HEK293 (cell line): ENCODE measurements at regions not wholly inside any gene's neighbourhood (a gene's known extent, or its start where the extent isn't known, plus 50 kb on each side); places are given as distances from the start of the nearest gene placed in this dataset.

Experiments used
- CTCF ChIA-PET: fragments of 350-600 bp; formaldehyde crosslinking; extraction: SDS; loops from one replicate; lab custom pipeline; 2021; ENCODE audit warnings: antibody characterized with exemption; lab: Yijun Ruan, JAX
- POLR2A ChIA-PET: fragments of 300-600 bp; formaldehyde crosslinking; extraction: SDS; loops from one replicate; lab custom pipeline; 2020; ENCODE audit warnings: antibody characterized with exemption, inconsistent platforms; lab: Yijun Ruan, JAX
- H3K27ac ChIP-seq: fragments of 200-500 bp; sonication (Bioruptor generic); 2 replicates; pipeline ENCODE4 v1.5.1; 2014; ENCODE audit warnings: low read depth, low read length, control low read depth, inconsistent platforms; ENCODE audit errors: extremely low read depth
- H3K36me3 ChIP-seq, 2 experiments: fragments of 200-500 bp in 1 of 2; sonication (Bioruptor generic) in 1 of 2; 1 replicate in 1 of 2; 2 replicates in 1 of 2; pipeline ENCODE4 v1.5.1; 2014 to 2017; ENCODE audit warnings: inconsistent platforms in 2 of 2, low read length in 2 of 2; ENCODE audit not compliant: control insufficient read depth in 2 of 2, insufficient read depth in 1 of 2
- H3K4me1 ChIP-seq: fragments of 200-500 bp; sonication (Bioruptor generic); 2 replicates; pipeline ENCODE4 v1.5.1; 2014; ENCODE audit warnings: mild to moderate bottlenecking, low read length, inconsistent platforms; ENCODE audit not compliant: control insufficient read depth, insufficient read depth
- H3K4me3 ChIP-seq: 2 replicates; pipeline ENCODE4 v1.5.1; 2011; ENCODE audit warnings: low read depth, mild to moderate bottlenecking, control low read depth, low read length, moderate library complexity
- H3K9me3 ChIP-seq: fragments of 200-500 bp; sonication (Bioruptor generic); 2 replicates; pipeline ENCODE4 v1.5.1; 2014; ENCODE audit warnings: low read depth, low read length, inconsistent platforms; ENCODE audit not compliant: control insufficient read depth, insufficient read depth
- MZF1 ChIP-seq: fragments of 450-650 bp; formaldehyde crosslinking; IDR thresholded peaks from 2 replicates; pipeline ENCODE4 v1.5.1; 2017; ENCODE audit warnings: missing biosample characterization, missing genetic modification characterization, borderline replicate concordance
- SCRT1 ChIP-seq: fragments of 450-650 bp; formaldehyde crosslinking; IDR thresholded peaks from 2 replicates; pipeline ENCODE4 v1.5.1; 2016; ENCODE audit warnings: missing biosample characterization, missing genetic modification characterization, borderline replicate concordance
- SCRT2 ChIP-seq: fragments of 450-650 bp; formaldehyde crosslinking; IDR thresholded peaks from 2 replicates; pipeline ENCODE4 v1.5.1; 2016; ENCODE audit warnings: missing biosample characterization, missing genetic modification characterization
- ZFP3 ChIP-seq: fragments of 450-650 bp; formaldehyde crosslinking; IDR thresholded peaks from 2 replicates; pipeline ENCODE4 v1.5.1; 2016; ENCODE audit warnings: low read depth, missing biosample characterization, missing genetic modification characterization
- ZFP41 ChIP-seq: fragments of 450-650 bp; formaldehyde crosslinking; IDR thresholded peaks from 2 replicates; pipeline ENCODE4 v1.5.1; 2016; ENCODE audit warnings: missing biosample characterization, missing genetic modification characterization, borderline replicate concordance
- ZNF266 ChIP-seq: fragments of 450-650 bp; formaldehyde crosslinking; IDR thresholded peaks from 2 replicates; pipeline ENCODE4 v1.5.1; 2016; ENCODE audit warnings: missing biosample characterization, missing genetic modification characterization, low read depth
- ZNF394 ChIP-seq: fragments of 450-650 bp; formaldehyde crosslinking; IDR thresholded peaks from 2 replicates; pipeline ENCODE4 v1.5.1; 2016; ENCODE audit warnings: missing biosample characterization, missing genetic modification characterization, mild to moderate bottlenecking, moderate library complexity, borderline replicate concordance
- ZNF521 ChIP-seq: fragments of 450-650 bp; formaldehyde crosslinking; IDR thresholded peaks from 2 replicates; pipeline ENCODE4 v1.5.1; 2017; ENCODE audit warnings: missing biosample characterization, mild to moderate bottlenecking, missing genetic modification characterization
- ZNF558 ChIP-seq: fragments of 450-650 bp; formaldehyde crosslinking; IDR thresholded peaks from 2 replicates; pipeline ENCODE4 v1.5.1; 2016; ENCODE audit warnings: missing biosample characterization, missing genetic modification characterization
- ZNF76 ChIP-seq: fragments of 450-650 bp; formaldehyde crosslinking; IDR thresholded peaks from 2 replicates; pipeline ENCODE4; 2016; ENCODE audit warnings: low read depth, missing biosample characterization, missing genetic modification characterization, borderline replicate concordance
- ZNF768 ChIP-seq: fragments of 450-650 bp; formaldehyde crosslinking; IDR thresholded peaks from 2 replicates; pipeline ENCODE4 v1.5.1; 2018; ENCODE audit warnings: missing biosample characterization, mild to moderate bottlenecking, missing genetic modification characterization
- TF ChIP-seq, protein P1 (sequence below): fragments of 450-650 bp; formaldehyde crosslinking; IDR thresholded peaks from 2 replicates; pipeline ENCODE4 v1.5.1; 2016; ENCODE audit warnings: missing biosample characterization, missing genetic modification characterization, low read depth
- TF ChIP-seq, protein P2 (sequence below): fragments of 450-650 bp; formaldehyde crosslinking; IDR thresholded peaks from 2 replicates; pipeline ENCODE4 v1.5.1; 2016; ENCODE audit warnings: missing biosample characterization, missing genetic modification characterization
- TF ChIP-seq, protein P3 (sequence below): fragments of 450-650 bp; formaldehyde crosslinking; IDR thresholded peaks from 2 replicates; pipeline ENCODE4 v1.5.1; 2016; ENCODE audit warnings: missing biosample characterization, missing genetic modification characterization
- TF ChIP-seq, protein P4 (sequence below): fragments of 450-650 bp; formaldehyde crosslinking; conservative IDR thresholded peaks from 2 replicates; pipeline ENCODE4 v1.5.1; 2016; ENCODE audit warnings: low read depth, missing biosample characterization, missing genetic modification characterization

- TF ChIP-seq ZNF521 (tag by site-specific recombination), result no peak
- TF ChIP-seq ZNF76 (tag by site-specific recombination), result no peak
- no peak for TF ChIP-seq ZFP3 (tag by site-specific recombination)
- TF ChIP-seq ZNF558 (tag by site-specific recombination), result no peak
- no peak for TF ChIP-seq ZNF266 (tag by site-specific recombination)
- TF ChIP-seq ZNF768 (tag by site-specific recombination), result no peak
- TF ChIP-seq MZF1 (tag by site-specific recombination), result no peak
- TF ChIP-seq, protein P1, sequence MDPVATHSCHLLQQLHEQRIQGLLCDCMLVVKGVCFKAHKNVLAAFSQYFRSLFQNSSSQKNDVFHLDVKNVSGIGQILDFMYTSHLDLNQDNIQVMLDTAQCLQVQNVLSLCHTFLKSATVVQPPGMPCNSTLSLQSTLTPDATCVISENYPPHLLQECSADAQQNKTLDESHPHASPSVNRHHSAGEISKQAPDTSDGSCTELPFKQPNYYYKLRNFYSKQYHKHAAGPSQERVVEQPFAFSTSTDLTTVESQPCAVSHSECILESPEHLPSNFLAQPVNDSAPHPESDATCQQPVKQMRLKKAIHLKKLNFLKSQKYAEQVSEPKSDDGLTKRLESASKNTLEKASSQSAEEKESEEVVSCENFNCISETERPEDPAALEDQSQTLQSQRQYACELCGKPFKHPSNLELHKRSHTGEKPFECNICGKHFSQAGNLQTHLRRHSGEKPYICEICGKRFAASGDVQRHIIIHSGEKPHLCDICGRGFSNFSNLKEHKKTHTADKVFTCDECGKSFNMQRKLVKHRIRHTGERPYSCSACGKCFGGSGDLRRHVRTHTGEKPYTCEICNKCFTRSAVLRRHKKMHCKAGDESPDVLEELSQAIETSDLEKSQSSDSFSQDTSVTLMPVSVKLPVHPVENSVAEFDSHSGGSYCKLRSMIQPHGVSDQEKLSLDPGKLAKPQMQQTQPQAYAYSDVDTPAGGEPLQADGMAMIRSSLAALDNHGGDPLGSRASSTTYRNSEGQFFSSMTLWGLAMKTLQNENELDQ (tag by site-specific recombination), result no peak
Measured at GRCh38 chr10:91017198-91017597, 96.3 kb upstream of the ANKRD1 start (continued).

DNA sequence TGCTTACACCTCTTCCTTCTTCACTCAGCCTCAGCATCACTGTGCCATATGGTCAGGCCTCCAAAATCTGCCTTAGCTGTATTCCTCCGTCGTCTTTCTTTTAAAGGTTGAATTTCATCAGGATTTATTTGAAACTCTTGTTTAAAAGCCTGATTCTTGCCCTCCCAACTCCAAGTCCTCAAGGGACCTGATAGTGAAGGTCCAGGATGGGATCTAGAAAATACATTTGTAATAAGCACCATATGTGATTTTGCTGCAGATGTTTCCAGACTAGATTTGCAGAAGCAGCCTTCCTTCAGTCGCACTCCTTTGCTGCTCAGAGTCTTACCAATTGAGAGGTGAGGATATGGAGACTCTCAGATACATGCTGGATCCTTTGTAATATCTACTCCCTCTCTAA, 101.0 kb upstream of the ANKRD1 start:
- POLR2A ChIA-PET, result no interaction called here
- Histone ChIP-seq H3K36me3 (no peaks in the 10 kb centered on the region), H3K4me1 (no peaks in the 10 kb centered on the region; the same call in 1 of the 2 replicates), H3K27ac (no peak overlapping the region), H3K9me3 (no peaks in the 10 kb centered on the region), H3K4me3 (no peak overlapping the region)
- CTCF ChIA-PET, result interaction anchor here (0.6 to 1.5 kb wide), 2 partner anchors 11 to 229 kb away, joined by 4 to 5 read pairs; no protein-coding TSS in a partner anchor
- TF ChIP-seq ZFP41 (tag by site-specific recombination) (no peak), ZNF558 (tag by site-specific recombination) (no peak), ZNF394 (tag by site-specific recombination) (no peak)

DNA sequence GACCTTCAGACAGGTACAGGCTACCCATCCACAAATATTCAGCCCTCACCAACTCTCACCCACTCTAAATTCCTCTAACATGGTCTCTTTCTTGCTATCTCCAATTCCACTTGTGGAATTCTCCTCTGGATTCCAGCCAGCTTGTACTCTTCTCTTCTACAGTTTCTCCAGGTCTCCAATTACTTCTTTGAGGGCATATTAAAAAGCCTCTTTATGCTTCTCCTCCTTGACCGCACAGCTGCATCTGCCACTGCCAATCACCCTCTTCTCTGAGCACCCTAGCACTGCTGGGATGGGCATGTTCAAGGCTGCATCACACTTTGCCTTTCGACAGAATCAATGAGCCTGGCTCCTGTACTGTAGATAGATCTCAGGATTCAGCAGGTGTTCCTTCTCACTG, 101.5 kb upstream of the ANKRD1 start:
- CTCF ChIA-PET, result interaction anchor here (0.6 to 1.5 kb wide), 2 partner anchors 11 to 228 kb away, joined by 4 to 5 read pairs; no protein-coding TSS in a partner anchor
- H3K36me3 ChIP-seq, result no peaks in the 10 kb centered on the region
- H3K4me1 ChIP-seq, result no peaks in the 10 kb centered on the region; the same call in 1 of the 2 replicates
- no peak overlapping the region for H3K27ac ChIP-seq
- no peaks in the 10 kb centered on the region for H3K9me3 ChIP-seq
- TF ChIP-seq, protein P2, sequence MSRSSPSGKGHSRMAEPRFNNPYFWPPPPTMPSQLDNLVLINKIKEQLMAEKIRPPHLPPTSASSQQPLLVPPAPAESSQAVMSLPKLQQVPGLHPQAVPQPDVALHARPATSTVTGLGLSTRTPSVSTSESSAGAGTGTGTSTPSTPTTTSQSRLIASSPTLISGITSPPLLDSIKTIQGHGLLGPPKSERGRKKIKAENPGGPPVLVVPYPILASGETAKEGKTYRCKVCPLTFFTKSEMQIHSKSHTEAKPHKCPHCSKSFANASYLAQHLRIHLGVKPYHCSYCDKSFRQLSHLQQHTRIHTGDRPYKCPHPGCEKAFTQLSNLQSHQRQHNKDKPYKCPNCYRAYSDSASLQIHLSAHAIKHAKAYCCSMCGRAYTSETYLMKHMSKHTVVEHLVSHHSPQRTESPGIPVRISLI (tag by site-specific recombination), result no peak
- TF ChIP-seq SCRT2 (tag by site-specific recombination), result peak; percentile 51; the same call in 1 of the 2 replicates
- 0 out of 2 replicates have a peak, but pooled peaks have one; percentile 39 for TF ChIP-seq SCRT1
- no peak overlapping the region for H3K4me3 ChIP-seq
- POLR2A ChIA-PET, result interaction anchor here (0.5 kb wide), 1 partner anchor 190 kb away, joined by 3 read pairs; no protein-coding TSS in a partner anchor

DNA sequence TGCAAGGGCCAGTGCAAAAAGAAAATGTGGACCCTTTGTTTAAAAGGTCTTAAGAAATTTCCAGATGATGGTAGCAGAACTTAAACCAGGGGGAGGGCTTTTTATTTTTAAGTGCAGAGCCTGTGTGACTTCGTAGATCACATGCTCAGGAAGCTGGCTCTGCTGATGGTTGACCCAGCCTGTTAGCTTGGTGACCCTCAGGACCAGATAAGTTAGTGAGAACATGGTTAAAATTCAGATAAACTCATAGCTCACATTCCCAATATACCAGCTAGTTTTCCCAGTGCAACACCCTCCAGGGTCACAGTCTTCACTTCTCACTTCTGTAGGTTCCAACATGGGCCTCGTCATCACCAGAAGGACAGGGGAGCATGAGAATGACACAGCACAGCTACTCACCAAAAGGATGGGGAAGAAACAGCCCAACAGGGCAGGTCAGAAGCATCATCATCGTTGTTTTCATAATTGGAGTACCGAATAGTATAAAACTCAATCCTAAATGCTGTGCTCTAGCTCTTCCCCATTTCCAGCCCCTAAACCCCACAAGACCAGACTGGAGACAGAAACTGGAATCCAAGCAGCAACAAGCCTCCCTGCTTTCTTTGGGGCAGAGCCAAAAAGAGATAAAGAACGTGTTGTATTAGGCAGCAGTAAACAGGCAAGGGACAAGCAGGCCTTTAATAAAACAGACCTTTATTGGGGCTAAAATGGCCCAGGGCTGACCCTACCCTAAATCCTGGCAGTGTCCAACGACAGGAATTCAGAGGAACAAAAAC, 102.2 kb upstream of the ANKRD1 start:
- CTCF ChIA-PET, result interaction anchor here (1.5 kb wide), 1 partner anchor 227 kb away, joined by 5 read pairs; no protein-coding TSS in a partner anchor
- H3K4me3 ChIP-seq, result no peak overlapping the region
- H3K27ac ChIP-seq, result no peak overlapping the region
- no peaks in the 10 kb centered on the region for H3K36me3 ChIP-seq
- POLR2A ChIA-PET, result no interaction called here
- H3K9me3 ChIP-seq, result no peaks in the 10 kb centered on the region
- no peaks in the 10 kb centered on the region; the same call in 1 of the 2 replicates for H3K4me1 ChIP-seq
- TF ChIP-seq, protein P3, sequence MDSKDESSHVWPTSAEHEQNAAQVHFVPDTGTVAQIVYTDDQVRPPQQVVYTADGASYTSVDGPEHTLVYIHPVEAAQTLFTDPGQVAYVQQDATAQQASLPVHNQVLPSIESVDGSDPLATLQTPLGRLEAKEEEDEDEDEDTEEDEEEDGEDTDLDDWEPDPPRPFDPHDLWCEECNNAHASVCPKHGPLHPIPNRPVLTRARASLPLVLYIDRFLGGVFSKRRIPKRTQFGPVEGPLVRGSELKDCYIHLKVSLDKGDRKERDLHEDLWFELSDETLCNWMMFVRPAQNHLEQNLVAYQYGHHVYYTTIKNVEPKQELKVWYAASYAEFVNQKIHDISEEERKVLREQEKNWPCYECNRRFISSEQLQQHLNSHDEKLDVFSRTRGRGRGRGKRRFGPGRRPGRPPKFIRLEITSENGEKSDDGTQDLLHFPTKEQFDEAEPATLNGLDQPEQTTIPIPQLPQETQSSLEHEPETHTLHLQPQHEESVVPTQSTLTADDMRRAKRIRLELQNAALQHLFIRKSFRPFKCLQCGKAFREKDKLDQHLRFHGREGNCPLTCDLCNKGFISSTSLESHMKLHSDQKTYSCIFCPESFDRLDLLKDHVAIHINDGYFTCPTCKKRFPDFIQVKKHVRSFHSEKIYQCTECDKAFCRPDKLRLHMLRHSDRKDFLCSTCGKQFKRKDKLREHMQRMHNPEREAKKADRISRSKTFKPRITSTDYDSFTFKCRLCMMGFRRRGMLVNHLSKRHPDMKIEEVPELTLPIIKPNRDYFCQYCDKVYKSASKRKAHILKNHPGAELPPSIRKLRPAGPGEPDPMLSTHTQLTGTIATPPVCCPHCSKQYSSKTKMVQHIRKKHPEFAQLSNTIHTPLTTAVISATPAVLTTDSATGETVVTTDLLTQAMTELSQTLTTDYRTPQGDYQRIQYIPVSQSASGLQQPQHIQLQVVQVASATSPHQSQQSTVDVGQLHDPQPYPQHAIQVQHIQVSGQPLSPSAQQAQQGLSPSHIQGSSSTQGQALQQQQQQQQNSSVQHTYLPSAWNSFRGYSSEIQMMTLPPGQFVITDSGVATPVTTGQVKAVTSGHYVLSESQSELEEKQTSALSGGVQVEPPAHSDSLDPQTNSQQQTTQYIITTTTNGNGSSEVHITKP (tag by site-specific recombination), result peak; percentile 71
- TF ChIP-seq, protein P4, sequence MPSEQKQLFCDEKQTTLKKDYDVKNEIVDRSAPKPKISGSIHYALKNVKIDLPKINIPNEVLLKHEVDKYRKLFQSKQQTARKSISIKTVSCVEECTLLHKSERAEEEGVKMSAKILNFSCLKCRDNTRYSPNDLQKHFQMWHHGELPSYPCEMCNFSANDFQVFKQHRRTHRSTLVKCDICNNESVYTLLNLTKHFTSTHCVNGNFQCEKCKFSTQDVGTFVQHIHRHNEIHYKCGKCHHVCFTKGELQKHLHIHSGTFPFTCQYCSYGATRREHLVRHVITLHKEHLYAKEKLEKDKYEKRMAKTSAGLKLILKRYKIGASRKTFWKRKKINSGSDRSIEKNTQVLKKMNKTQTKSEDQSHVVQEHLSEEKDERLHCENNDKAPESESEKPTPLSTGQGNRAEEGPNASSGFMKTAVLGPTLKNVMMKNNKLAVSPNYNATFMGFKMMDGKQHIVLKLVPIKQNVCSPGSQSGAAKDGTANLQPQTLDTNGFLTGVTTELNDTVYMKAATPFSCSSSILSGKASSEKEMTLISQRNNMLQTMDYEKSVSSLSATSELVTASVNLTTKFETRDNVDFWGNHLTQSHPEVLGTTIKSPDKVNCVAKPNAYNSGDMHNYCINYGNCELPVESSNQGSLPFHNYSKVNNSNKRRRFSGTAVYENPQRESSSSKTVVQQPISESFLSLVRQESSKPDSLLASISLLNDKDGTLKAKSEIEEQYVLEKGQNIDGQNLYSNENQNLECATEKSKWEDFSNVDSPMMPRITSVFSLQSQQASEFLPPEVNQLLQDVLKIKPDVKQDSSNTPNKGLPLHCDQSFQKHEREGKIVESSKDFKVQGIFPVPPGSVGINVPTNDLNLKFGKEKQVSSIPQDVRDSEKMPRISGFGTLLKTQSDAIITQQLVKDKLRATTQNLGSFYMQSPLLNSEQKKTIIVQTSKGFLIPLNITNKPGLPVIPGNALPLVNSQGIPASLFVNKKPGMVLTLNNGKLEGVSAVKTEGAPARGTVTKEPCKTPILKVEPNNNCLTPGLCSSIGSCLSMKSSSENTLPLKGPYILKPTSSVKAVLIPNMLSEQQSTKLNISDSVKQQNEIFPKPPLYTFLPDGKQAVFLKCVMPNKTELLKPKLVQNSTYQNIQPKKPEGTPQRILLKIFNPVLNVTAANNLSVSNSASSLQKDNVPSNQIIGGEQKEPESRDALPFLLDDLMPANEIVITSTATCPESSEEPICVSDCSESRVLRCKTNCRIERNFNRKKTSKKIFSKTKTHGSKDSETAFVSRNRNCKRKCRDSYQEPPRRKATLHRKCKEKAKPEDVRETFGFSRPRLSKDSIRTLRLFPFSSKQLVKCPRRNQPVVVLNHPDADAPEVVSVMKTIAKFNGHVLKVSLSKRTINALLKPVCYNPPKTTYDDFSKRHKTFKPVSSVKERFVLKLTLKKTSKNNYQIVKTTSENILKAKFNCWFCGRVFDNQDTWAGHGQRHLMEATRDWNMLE (tag by site-specific recombination), result no peak
